Hypothalamus (tissue), 51 donors: ENCODE measurements at regions not wholly inside any gene's neighbourhood (a gene's known extent, or its start where the extent isn't known, plus 50 kb on each side); places are given as distances from the start of the nearest gene placed in this dataset.
"Not testable (repeated sequence)": the region's sequence is repeated elsewhere in the genome, so short reads cannot be mapped to it uniquely, and the experiment has no call there.

Experiments
- DNase-seq, 51 donors: peaks; one replicate each; lab custom pipeline; 2025; lab: John Stamatoyannopoulos, UW

GRCh38 chr2:67067656-67068055 is 329.5 kb upstream of the ETAA1 start:
- DNase-seq = no peak

DNA sequence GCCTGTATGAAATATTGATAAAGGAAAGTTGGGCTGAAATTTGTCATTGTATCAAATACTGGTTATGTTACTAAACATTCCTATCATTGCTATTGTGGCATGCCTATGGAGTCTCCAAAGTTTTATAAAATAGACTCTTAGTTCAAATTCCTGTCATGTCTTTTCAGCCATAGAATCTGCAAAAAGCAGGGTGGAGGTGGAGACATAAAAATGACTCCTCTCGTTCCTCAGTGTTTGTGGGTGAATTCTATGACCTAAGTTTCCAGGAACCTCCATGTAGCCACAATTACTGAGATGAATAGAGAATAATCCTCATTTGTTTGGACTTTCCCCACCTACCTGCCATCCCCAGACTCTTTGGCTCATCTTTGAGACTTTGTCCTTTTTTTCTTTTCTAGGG is 326.3 kb upstream of the ETAA1 start:
- no peak for DNase-seq

GRCh38 chr2:67075056-67075455 is 322.1 kb upstream of the ETAA1 start:
- peak in 1 of 51 donors; percentile 23 for DNase-seq

- no peak for DNase-seq
Observed at GRCh38 chr2:67075530-67076238, 321.4 kb upstream of the ETAA1 start.

DNA sequence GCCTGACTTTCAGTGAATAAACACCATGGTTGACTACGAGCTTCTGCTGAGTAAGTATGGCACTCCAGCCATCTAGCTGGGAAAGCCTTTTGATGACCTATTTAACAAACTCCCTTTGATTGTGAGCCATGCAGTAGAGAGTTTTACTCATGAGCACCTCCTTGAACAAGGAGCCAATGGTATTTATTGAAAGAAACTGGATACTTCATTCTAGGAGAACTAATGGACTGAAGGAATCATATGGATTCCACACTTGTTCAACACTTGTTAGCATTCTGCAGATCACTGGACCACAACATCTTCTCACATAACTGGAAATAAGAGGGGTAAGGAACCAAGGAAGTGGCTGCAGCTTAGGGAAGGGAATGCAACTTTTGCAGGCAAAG is 320.9 kb upstream of the ETAA1 start:
- DNase-seq = no peak

DNA sequence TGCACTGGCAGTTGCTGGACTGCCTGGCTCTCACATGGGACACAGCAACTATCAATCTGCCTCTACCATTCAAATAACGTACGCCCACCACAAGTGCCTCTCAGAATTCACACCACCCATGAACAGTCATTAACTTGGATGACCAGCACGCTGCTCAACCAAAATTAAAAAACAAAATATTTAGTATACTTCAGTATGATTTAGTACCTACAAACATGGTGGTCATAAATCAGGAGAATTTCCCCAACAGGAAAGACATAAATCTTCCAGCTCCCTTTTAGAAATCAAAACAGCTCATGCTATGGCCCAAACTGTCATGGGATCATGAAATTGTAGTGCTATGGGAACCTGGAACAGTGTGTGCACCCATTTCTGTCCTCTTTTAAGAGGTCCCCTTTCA is 317.4 kb upstream of the ETAA1 start:
- no peak for DNase-seq

GRCh38 chr2:67082813-67083212 is 314.3 kb upstream of the ETAA1 start:
- DNase-seq = no peak

GRCh38 chr2:67083951-67084350 is 313.2 kb upstream of the ETAA1 start:
- no peak for DNase-seq

- DNase-seq = no peak
Observed at GRCh38 chr2:67085146-67085545, 312.0 kb upstream of the ETAA1 start.

DNA sequence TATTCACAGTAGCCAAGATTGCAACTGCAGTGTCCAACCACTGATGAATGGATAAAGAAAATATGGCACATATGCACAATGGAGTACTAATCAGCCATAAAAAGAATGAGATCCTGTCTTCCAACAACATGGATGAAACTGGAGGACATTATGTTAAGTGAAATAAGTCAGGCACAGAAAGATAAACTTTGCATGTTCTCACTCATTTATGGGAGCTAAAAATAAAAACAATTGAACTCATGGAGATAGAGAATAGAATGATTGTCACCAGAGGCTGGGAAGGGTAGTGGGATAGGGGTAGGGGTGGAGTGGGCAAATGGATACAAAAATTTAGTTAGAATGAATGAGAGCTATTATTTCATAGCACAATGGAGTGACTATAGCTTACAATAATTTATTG is 305.5 kb upstream of the ETAA1 start:
- no peak for DNase-seq

DNA sequence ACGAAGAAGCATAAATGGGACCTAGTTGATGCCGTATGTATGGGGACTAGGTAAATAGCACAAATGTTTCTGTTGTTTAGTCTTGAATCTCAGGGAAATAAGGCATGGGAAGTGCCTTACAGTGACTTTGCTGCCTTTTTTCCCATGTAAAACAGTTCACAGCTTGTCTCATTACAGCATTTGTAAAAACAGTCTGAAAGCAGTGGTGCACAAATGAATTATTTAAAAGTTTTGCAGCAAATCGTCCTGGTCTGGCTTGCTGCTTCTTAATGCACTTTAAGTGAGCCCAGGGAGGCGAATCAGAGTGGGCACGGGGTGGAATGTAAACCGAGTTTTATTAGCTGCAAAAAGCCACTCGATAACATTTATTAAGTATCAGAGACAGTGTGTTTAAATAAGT is 302.0 kb upstream of the ETAA1 start:
- no peak for DNase-seq

GRCh38 chr2:67096886-67097285 is 300.2 kb upstream of the ETAA1 start:
- DNase-seq = no peak

DNA sequence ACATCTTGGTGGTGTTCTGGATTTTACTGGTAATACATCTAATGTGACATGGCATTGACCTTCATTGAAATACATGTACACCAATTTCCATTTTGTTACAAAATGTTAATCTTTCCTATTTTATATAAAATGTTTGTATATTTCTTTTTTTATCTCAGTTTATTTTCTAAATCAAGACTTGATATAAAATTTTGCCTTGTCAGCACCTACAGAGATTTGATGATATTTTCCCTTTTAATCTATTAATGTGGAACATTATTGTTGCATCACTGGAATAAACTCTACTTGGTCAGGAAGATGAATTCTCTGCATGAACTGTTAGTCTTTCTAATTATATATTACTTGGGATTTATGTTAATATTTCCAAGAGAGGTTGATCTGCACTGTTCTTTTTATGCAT is 294.0 kb upstream of the ETAA1 start:
- no peak for DNase-seq

GRCh38 chr2:67108231-67108630 is 288.9 kb upstream of the ETAA1 start:
- DNase-seq = no peak

GRCh38 chr2:67124531-67124930 is 272.6 kb upstream of the ETAA1 start:
- no peak for DNase-seq

- DNase-seq = no peak
Observed at GRCh38 chr2:67130531-67131256, 266.4 kb upstream of the ETAA1 start.

DNA sequence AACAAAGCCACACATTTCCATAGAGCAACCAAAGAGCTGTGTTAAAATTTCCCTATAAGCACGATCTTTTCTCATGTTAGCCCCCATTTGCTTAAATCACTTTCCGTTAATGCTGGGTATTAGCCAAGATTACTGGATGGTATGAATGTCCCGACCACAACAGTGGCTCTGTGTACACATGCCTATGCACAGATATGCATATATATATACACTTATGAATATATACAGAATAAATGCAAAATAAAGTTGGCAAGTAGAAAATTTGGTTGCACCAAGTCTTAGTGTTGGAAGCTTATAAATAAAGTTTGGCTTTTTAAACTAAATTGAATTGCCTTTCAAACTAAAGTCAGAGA is 265.9 kb upstream of the ETAA1 start:
- DNase-seq = no peak

DNA sequence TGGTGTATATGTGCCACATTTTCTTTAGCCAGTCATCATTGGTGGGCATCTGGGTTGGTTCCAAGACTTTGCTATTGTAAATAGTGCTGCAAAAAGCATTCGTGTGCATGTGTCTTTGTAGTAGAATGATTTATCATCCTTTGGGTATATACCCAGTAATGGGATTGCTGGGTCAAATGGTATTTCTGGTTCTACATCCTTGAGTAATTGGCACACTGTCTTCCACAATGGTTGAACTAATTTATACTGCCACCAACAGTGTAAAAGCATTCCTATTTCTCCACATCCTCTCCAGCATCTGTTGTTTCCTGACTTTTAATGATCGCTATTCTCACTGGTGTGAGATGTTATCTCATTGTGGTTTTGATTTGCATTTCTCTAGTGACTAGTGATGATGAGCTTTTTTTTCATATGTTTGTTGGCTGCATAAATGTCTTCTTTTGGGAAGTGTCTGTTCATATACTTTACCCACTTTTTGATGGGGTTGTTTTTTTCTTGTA is 264.6 kb upstream of the ETAA1 start:
- DNase-seq = not testable (repeated sequence)

- no peak for DNase-seq
Observed at GRCh38 chr2:67135208-67135607, 261.9 kb upstream of the ETAA1 start.

DNA sequence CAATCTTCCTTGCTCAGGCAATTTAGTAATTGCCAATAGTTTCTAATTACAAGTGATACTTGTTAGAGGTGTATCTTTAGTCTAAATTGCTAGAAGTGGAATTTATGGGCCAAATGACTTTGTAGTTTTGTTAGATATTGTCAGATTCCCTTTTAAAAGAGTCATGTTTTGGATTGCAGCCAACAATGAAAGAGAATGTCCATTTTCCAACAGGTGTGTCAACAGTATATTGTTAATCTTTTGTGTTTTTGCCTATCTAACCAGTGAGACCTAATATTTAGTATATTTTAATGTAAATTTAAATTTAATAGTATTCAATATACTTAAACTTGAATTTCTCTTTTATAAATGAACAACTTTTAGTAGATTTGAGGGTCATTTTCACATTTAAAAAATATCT is 259.4 kb upstream of the ETAA1 start:
- DNase-seq = no peak

- DNase-seq = no peak
Observed at GRCh38 chr2:67142071-67142470, 255.1 kb upstream of the ETAA1 start.

GRCh38 chr2:67142741-67143140 is 254.4 kb upstream of the ETAA1 start:
- DNase-seq = no peak
